GM12864 (cell line): ENCODE measurements at regions not wholly inside any gene's neighbourhood (a gene's known extent, or its start where the extent isn't known, plus 50 kb on each side); places are given as distances from the start of the nearest gene placed in this dataset.

Experiments
- DNase-seq: peaks from one replicate; pipeline ENCODE4 v3.0.0-alpha.2; 2011; ENCODE audit warnings: low read depth
- H3K4me3 ChIP-seq: 2 replicates; pipeline ENCODE4 v1.5.1; 2011; ENCODE audit warnings: mild to moderate bottlenecking, low read depth, low read length, control low read depth
- TF ChIP-seq, protein P1 (sequence below): IDR thresholded peaks from 2 replicates; pipeline ENCODE4 v1.5.1; 2011; ENCODE audit warnings: low read depth, mild to moderate bottlenecking, moderate library complexity, low read length, control low read depth, inconsistent platforms; ENCODE audit errors: missing control alignments

DNA sequence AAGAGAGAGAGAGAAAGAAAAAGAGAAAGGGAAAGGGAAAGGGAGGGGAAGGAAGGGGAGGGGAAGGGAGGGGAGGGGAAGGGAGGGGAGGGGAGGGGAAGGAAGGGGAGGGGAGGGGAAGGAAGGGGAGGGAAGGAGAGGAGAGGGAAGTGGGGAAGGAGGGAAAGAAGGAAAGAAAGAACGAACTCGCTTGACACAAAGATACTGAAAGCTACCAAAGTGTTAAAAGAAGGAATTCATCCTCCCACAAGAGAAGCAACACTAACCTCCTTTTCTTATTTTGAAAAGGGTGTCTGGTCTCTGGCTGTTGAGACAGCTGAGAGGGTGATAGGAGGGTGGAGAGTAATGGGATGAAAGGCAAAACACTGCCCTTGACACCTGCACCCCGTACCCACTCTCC, 172.6 kb downstream of the SHANK2 start:
- DNase-seq = no peak

DNA sequence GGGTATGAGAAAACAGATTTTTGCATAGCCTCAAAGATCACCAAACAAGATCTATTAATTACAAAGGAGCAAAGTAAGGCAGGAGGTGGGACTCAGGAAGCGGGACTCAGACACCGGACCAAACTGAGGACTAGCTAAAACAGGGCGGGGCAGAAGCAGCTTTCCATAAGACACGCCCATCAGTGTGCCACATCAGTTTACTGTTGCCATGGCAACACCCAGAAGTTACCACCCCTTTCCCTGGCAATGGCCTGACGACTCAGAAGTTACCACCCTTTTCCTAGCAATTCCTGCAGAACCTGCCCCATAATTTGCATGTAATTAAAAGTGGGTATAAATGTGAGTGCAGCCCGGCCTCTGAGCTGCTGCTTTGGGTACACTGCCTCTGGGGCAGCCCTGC, 173.9 kb downstream of the SHANK2 start:
- TF ChIP-seq, protein P1, sequence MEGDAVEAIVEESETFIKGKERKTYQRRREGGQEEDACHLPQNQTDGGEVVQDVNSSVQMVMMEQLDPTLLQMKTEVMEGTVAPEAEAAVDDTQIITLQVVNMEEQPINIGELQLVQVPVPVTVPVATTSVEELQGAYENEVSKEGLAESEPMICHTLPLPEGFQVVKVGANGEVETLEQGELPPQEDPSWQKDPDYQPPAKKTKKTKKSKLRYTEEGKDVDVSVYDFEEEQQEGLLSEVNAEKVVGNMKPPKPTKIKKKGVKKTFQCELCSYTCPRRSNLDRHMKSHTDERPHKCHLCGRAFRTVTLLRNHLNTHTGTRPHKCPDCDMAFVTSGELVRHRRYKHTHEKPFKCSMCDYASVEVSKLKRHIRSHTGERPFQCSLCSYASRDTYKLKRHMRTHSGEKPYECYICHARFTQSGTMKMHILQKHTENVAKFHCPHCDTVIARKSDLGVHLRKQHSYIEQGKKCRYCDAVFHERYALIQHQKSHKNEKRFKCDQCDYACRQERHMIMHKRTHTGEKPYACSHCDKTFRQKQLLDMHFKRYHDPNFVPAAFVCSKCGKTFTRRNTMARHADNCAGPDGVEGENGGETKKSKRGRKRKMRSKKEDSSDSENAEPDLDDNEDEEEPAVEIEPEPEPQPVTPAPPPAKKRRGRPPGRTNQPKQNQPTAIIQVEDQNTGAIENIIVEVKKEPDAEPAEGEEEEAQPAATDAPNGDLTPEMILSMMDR = no peak
- DNase-seq = no peak
- H3K4me3 ChIP-seq = no peak overlapping the region

More for the DNA sequence above, 172.6 kb downstream of the SHANK2 start:
- TF ChIP-seq, protein P1 = no peak
- no peak overlapping the region for H3K4me3 ChIP-seq

DNA sequence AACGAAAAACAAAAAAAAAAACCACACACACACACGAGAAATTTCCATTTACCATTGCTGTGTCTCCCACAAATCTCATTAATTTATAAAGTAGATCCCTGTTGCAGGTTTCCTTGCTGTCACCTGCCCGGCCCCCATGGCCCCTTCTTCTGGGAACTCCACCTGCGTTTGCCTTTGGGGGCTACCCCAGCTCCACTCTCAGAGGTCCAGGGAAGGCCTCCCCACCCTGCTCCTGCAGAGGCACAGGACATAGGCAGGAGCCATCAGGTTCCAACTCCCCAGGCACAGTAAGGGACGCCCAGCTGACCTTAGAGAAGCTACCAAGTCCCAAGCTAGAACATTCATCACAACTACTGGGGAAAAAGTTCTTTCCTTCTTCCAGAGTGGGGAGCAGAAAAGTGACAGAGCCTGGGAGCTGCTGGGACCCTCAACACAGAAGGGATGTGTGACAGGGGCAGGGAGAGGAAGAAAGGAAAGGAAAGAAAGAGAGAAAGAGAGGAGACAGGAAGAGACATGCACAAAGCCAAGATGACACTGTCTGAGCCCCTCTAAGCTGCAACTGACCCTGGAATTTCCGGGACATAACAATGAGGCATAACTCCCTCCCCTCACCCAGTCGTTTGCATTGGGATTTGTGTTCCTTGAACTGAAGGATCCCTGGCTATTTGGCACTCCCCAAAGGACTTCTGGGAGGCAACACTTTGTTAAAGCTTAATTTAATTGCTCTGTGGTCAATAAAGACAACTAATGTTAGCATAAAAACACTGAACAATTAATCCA, 175.7 kb downstream of the SHANK2 start:
- no peak overlapping the region for H3K4me3 ChIP-seq
- DNase-seq = no peak
- TF ChIP-seq, protein P1 = no peak

DNA sequence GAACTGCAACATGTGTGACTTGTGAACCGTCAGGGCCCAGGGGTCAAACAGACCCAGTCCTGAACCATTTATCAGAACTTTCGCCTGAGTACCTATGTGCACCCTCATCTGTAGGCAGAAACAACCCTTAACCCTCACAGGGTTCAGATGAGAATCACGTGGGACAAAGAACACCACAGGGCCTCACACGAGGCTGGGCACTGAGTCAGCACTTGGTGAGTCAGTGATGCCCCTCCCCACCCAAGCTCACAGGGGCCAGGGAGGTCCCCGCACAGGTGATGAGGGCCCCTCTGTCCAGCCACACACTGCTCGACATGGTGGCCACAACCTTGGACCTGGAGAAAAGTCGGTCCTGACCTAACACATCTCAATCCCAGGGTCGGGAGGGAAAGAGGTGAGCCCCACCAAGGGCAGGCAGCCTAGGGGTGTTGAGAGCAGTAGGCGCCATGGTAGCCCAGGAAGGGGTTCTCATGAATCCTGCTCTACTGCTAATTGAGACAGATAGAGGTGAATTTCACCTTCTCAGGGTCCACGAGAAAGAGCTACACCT, 176.4 kb downstream of the SHANK2 start:
- no peak overlapping the region for H3K4me3 ChIP-seq
- DNase-seq = no peak
- TF ChIP-seq, protein P1 = no peak

DNA sequence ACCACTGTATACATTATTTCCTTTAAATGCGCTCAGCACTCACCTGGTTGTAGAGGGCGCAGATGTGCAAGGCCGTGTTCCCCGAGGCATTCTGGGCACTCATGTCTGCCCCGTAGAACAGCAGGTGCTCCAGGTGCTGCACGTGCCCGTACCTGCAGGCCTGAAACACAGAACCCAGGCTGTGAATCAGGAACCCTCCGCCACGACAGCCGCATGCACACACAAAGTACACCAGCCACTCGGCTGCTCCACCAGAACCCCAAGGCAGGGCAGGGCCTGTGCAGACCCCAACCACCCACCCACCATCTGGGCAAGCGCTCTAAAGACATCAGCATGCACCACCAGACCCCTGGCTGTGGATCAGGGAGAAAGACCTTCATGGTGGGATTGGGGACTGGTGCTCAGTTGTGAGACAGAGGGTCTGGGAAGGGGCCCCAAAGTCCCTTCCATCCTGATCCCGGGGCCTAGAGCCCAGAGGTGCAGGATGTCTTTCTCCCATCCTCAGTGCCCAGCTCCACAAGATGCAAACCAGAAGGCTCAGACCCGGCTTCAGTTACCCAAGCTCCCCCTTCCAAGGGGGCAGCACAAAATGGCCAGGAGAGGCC, 177.2 kb downstream of the SHANK2 start:
- TF ChIP-seq, protein P1 = no peak
- no peak overlapping the region for H3K4me3 ChIP-seq
- DNase-seq = no peak

DNA sequence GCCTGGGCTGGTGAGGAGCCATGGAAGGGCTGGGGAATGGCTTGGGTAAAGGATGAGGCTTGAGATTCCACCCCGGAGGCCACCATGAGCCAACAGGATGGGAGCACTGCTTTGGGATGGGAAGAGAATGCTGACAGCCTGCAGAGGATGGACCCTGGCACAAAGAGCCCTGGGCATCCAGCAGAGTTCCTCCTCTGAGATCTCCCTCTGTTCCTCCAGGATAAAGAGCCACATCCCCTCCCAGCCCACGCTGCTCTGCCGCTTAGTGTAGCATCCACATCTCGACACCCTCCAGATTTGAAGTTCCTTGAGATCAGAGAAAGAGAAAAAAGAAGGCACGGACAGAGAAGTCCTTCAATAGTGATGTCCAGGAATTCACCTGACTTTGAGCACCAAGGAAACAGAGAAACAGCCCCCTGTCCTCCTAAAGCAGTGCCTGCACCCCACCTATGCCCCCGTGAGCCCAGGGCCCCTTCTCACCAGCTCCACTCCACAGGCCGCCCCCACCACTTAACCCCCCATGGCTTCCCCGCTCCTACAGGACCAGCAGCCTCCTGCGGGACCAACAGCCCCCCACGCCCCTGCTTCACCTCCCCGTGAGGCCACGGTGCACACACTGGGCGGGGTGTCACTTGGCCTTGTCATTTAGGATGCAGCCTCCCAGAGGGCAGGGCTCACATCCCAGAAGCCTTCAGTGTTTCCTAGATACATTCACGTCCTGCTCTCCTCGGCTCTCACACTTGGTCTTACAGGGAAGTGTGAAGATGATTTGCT, 180.5 kb downstream of the SHANK2 start:
- DNase-seq = no peak
- TF ChIP-seq, protein P1 = no peak
- no peak overlapping the region for H3K4me3 ChIP-seq
